ENCODE measurements at regions not wholly inside any gene's neighbourhood (a gene's known extent, or its start where the extent isn't known, plus 50 kb on each side); places are given as distances from the start of the nearest gene placed in this dataset.

- no peak for TF ChIP-seq MYB (IDR thresholded peaks at IDR 0.05; ENCODE audit: borderline replicate concordance, low read depth, low read length)
- no peak for TF ChIP-seq EED (IDR thresholded peaks at IDR 0.05; ENCODE audit: low read depth)
- no peak for TF ChIP-seq SIN3A (IDR thresholded peaks at IDR 0.05; ENCODE audit: low read depth, low read length)
- no peak for TF ChIP-seq WRNIP1 (IDR thresholded peaks at IDR 0.05; ENCODE audit: borderline replicate concordance, low read depth, low read length)
- TF ChIP-seq JUND (IDR thresholded peaks at IDR 0.05; ENCODE audit: low read depth, low read length) = no peak
- no peak for TF ChIP-seq STAT1 (conservative IDR thresholded peaks at IDR 0.05)
- TF ChIP-seq ZNF207 (IDR thresholded peaks at IDR 0.05; ENCODE audit: borderline replicate concordance) = no peak
- no peak for TF ChIP-seq MEF2A (IDR thresholded peaks at IDR 0.05; ENCODE audit: insufficient read depth, low read depth, low read length)
Measured at GRCh38 chr2:35820391-35820790, 535.2 kb upstream of the CRIM1 start (continued).

- Histone ChIP-seq H3K9ac (ENCODE audit: control insufficient read depth, insufficient read depth, low read length) (no peak overlapping the region), H3K27me3 (replicated peaks in 1 of 2; ENCODE audit: control insufficient read depth in 2 of 2, insufficient read depth in 2 of 2, low read length in 1 of 2) (no peaks in the 10 kb centered on the region), H2AFZ (ENCODE audit: control insufficient read depth, low read depth, low read length) (no peak overlapping the region), H4K20me1 (ENCODE audit: control insufficient read depth, insufficient read depth) (no peaks in the 10 kb centered on the region), H3K27ac (ENCODE audit: control insufficient read depth, insufficient read depth) (no peak overlapping the region), H3K9me3 (replicated peaks; ENCODE audit: control insufficient read depth, insufficient read depth, low read length) (no peaks in the 10 kb centered on the region), H3K4me2 (ENCODE audit: control insufficient read depth, insufficient read depth) (no peak overlapping the region), H3K4me3 (no peak overlapping the region), H3K79me2 (ENCODE audit: control insufficient read depth, insufficient read depth, low read length) (no peaks in the 10 kb centered on the region), H3K4me1 (ENCODE audit: control insufficient read depth, insufficient read depth, low read length) (no peaks in the 10 kb centered on the region), H3K36me3 (ENCODE audit: control insufficient read depth in 2 of 2, insufficient read depth in 2 of 2, low read length in 1 of 2) (no peaks in the 10 kb centered on the region)
- in situ Hi-C loops (cut with MboI) = no loop called here
- intact Hi-C loops (cut with micrococcal nuclease; ENCODE audit: unreplicated experiment) = no loop called here
- ChIA-PET RAD21 (ENCODE audit: unreplicated experiment) (no interaction called here), CTCF (no interaction called here), POLR2A (no interaction called here), SMC1A (ENCODE audit: uncharacterized antibody, unreplicated experiment) (no interaction called here)
- DNase-seq (ENCODE audit: low read depth, low spot score) (no peak), ATAC-seq (no peak), FAIRE-seq (no peak)
- WGBS (ENCODE audit: insufficient coverage, insufficient replicate concordance, low lambda C conversion rate, missing lambda C conversion rate) = 32% methylated on average over 2 of the region's 2 CpGs
- TF ChIP-seq NFIC (IDR thresholded peaks at IDR 0.05; ENCODE audit: low read depth, low read length) (no peak), BACH1 (IDR thresholded peaks at IDR 0.05; ENCODE audit: borderline replicate concordance) (no peak), HSF1 (IDR thresholded peaks at IDR 0.05; ENCODE audit: low read depth, low read length) (no peak), CTCF (IDR thresholded peaks at IDR 0.05 in 2 of 3, conservative IDR thresholded peaks at IDR 0.05 in 1 of 3; ENCODE audit: control insufficient read depth in 2 of 3, extremely low read depth in 1 of 3, insufficient read depth in 1 of 3, low read depth in 3 of 3, low read length in 3 of 3) (no peak), BHLHE40 (IDR thresholded peaks at IDR 0.05; ENCODE audit: borderline replicate concordance in 1 of 2, low read depth in 2 of 2, low read length in 1 of 2) (no peak), SIN3A (IDR thresholded peaks at IDR 0.05; ENCODE audit: low read depth, low read length) (no peak), ZSCAN29 (IDR thresholded peaks at IDR 0.05) (no peak), JUND (IDR thresholded peaks at IDR 0.05; ENCODE audit: low read depth, low read length) (no peak), ZNF274 (IDR thresholded peaks at IDR 0.05; ENCODE audit: insufficient read depth, insufficient read length) (no peak), CBX5 (IDR thresholded peaks at IDR 0.05; ENCODE audit: low read depth) (no peak), E2F8 (IDR thresholded peaks at IDR 0.05; ENCODE audit: low read depth, partially characterized antibody) (no peak)
- no TSS peak for BruUV-seq (replicated peaks)
Measured at GRCh38 chr2:35819033-35819432, 536.5 kb upstream of the CRIM1 start.

Measured in GM12878 (cell line).